GM23338 (cell line): ENCODE measurements at regions not wholly inside any gene's neighbourhood (a gene's known extent, or its start where the extent isn't known, plus 50 kb on each side); places are given as distances from the start of the nearest gene placed in this dataset.

Experiments used
- ATAC-seq: fragments of 200-7000 bp; cut with Tn5 transposase; 3 replicates; pipeline ENCODE4 v1.9.1; 2020
- DNase-seq: peaks from one replicate; pipeline ENCODE4 v3.0.0-alpha.2; 2015; ENCODE audit warnings: low spot score
- H2AFZ ChIP-seq: fragments of 200-600 bp; sonication (generic); 2 replicates; pipeline ENCODE4 v1.8.0; 2016; ENCODE audit warnings: antibody characterized with exemption, mild to moderate bottlenecking, moderate library complexity
- H3F3A ChIP-seq: fragments of 200-600 bp; sonication (generic); replicated peaks from 2 replicates; pipeline ENCODE4 v1.8.0; 2017; ENCODE audit warnings: antibody characterized with exemption, mixed run types, low read depth
- H3K27ac ChIP-seq: fragments of 200-600 bp; sonication (generic); 2 replicates; pipeline ENCODE4 v1.6.1; 2016; ENCODE audit warnings: low read depth
- H3K27me3 ChIP-seq: fragments of 200-600 bp; sonication (generic); 2 replicates; pipeline ENCODE4 v1.8.0; 2016; ENCODE audit warnings: mild to moderate bottlenecking, mixed run types, moderate library complexity; ENCODE audit not compliant: insufficient read depth
- H3K36me3 ChIP-seq: fragments of 200-600 bp; sonication (generic); 2 replicates; pipeline ENCODE4 v1.8.0; 2016; ENCODE audit warnings: mild to moderate bottlenecking; ENCODE audit not compliant: insufficient read depth
- H3K4me1 ChIP-seq: fragments of 200-600 bp; sonication (generic); 2 replicates; pipeline ENCODE4 v1.8.0; 2016; ENCODE audit warnings: mild to moderate bottlenecking, moderate library complexity; ENCODE audit not compliant: insufficient read depth
- H3K4me2 ChIP-seq: fragments of 200-600 bp; sonication (generic); 2 replicates; pipeline ENCODE4 v1.7.1; 2017; ENCODE audit warnings: mixed run types
- H3K4me3 ChIP-seq: fragments of 200-600 bp; sonication (generic); 2 replicates; pipeline ENCODE4 v1.6.1; 2016; ENCODE audit warnings: mixed run types
- H3K79me2 ChIP-seq: fragments of 200-600 bp; sonication (generic); replicated peaks from 2 replicates; pipeline ENCODE4 v1.8.0; 2017; ENCODE audit warnings: mild to moderate bottlenecking; ENCODE audit not compliant: insufficient read depth
- H3K9me2 ChIP-seq: fragments of 200-600 bp; sonication (generic); 2 replicates; pipeline ENCODE4 v1.8.0; 2017; ENCODE audit not compliant: insufficient read depth
- H4K20me1 ChIP-seq: fragments of 200-600 bp; sonication (generic); replicated peaks from 2 replicates; pipeline ENCODE4 v1.8.0; 2017; ENCODE audit warnings: mild to moderate bottlenecking; ENCODE audit not compliant: insufficient read depth
- H3K27ac Mint-ChIP-seq: 2 replicates; pipeline ENCODE4 v1.8.0; 2020; ENCODE audit warnings: inconsistent platforms, mild to moderate bottlenecking, moderate library complexity, mixed read lengths
- H3K27me3 Mint-ChIP-seq: 3 replicates; pipeline ENCODE4 v1.8.0; 2022; ENCODE audit warnings: low read depth, mild to moderate bottlenecking, moderate library complexity, mixed read lengths, inconsistent platforms; ENCODE audit not compliant: insufficient read depth, poor library complexity
- H3K36me3 Mint-ChIP-seq: 3 replicates; pipeline ENCODE4 v1.8.0; 2021; ENCODE audit warnings: low read depth, mild to moderate bottlenecking, inconsistent platforms, moderate library complexity, mixed read lengths
- H3K4me1 Mint-ChIP-seq: 3 replicates; pipeline ENCODE4 v1.8.0; 2020; ENCODE audit warnings: mild to moderate bottlenecking, inconsistent platforms, mixed read lengths
- H3K4me3 Mint-ChIP-seq: 3 replicates; pipeline ENCODE4 v1.8.0; 2021; ENCODE audit warnings: moderate library complexity, mild to moderate bottlenecking, inconsistent platforms, mixed read lengths
- H3K9me3 Mint-ChIP-seq: 3 replicates; pipeline ENCODE4 v1.8.0; 2020; ENCODE audit warnings: moderate library complexity, mild to moderate bottlenecking, inconsistent platforms, mixed read lengths
- CREB1 ChIP-seq: fragments of 250-450 bp; sonication (Bioruptor Pico); IDR thresholded peaks from 2 replicates; pipeline ENCODE4 v1.5.0; 2020; ENCODE audit warnings: low read depth, mild to moderate bottlenecking, moderate library complexity
- EZH2 ChIP-seq: fragments of 200-600 bp; sonication (generic); IDR thresholded peaks from one replicate; pipeline ENCODE4 v1.8.0; 2017; ENCODE audit warnings: antibody characterized with exemption, mild to moderate bottlenecking, low read depth; ENCODE audit not compliant: unreplicated experiment
- EZH2phosphoT487 ChIP-seq: fragments of 200-600 bp; sonication (generic); IDR thresholded peaks from one replicate; pipeline ENCODE4 v1.8.1; 2018; ENCODE audit warnings: antibody characterized with exemption; ENCODE audit not compliant: unreplicated experiment
- JUNB ChIP-seq: IDR thresholded peaks from one replicate; pipeline ENCODE4 v1.6.1; 2016; ENCODE audit warnings: antibody characterized with exemption; ENCODE audit not compliant: unreplicated experiment
- POLR2AphosphoS5 ChIP-seq: IDR thresholded peaks from 2 replicates; pipeline ENCODE4 v1.6.1; 2016; ENCODE audit warnings: antibody characterized with exemption, low read depth
- STAT1 ChIP-seq: IDR thresholded peaks from one replicate; pipeline ENCODE4 v1.6.1; 2016; ENCODE audit warnings: antibody characterized with exemption; ENCODE audit not compliant: unreplicated experiment
- ZNF114 ChIP-seq: fragments of 250-450 bp; sonication (Bioruptor Pico); IDR thresholded peaks from 2 replicates; pipeline ENCODE4 v1.5.0; 2020; ENCODE audit warnings: mild to moderate bottlenecking, moderate library complexity
- ZNF331 ChIP-seq: fragments of 250-450 bp; sonication (Bioruptor Pico); IDR thresholded peaks from 2 replicates; pipeline ENCODE4 v1.5.0; 2020; ENCODE audit warnings: low read depth, mild to moderate bottlenecking, moderate library complexity
- TF ChIP-seq, protein P1 (sequence below): IDR thresholded peaks from one replicate; pipeline ENCODE4 v1.6.1; 2018; ENCODE audit warnings: antibody characterized with exemption; ENCODE audit not compliant: unreplicated experiment
- TF ChIP-seq, protein P2 (sequence below): fragments of 250-450 bp; sonication (Bioruptor Pico); IDR thresholded peaks from 2 replicates; pipeline ENCODE4 v1.5.0; 2020; ENCODE audit warnings: mild to moderate bottlenecking, moderate library complexity
- TF ChIP-seq, protein P3 (sequence below): IDR thresholded peaks from 2 replicates; pipeline ENCODE4 v1.6.1; 2016; ENCODE audit warnings: antibody characterized with exemption
- TF ChIP-seq, protein P4 (sequence below), 2 experiments: fragments of 200-600 bp in 1 of 2; sonication (generic) in 1 of 2; conservative IDR thresholded peaks; 2 replicates each; pipeline versions ENCODE4 v1.5.1 to v1.6.1; 2016 to 2017; ENCODE audit warnings: antibody characterized with exemption in 2 of 2, low read depth in 2 of 2, mild to moderate bottlenecking in 2 of 2, moderate library complexity in 1 of 2

DNA sequence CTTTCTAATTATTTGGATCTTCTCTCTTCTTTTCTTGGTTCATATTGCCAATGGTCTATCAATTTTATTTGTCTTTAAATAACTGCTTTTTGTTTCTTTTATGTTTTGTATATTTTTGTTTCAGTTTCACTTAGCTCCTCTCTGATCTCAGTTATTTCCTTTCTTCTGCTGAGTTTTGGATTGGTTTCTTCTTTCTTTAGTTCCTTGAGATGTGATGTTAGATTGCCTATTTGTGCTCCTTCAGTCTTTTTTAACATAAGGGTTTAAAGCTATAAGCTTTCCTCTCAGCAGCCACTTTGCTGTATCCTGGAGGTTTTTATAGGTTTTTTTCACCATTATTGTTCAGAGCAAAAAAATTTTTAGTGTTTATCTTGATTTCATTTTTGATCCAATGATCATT is 351.6 kb downstream of the KDM5D start:
- Histone ChIP-seq H3K4me3 (no peak overlapping the region), H3K36me3 (no peaks in the 10 kb centered on the region), H3K9me2 (no peaks in the 10 kb centered on the region), H3K27ac (no peak overlapping the region), H3K79me2 (no peaks in the 10 kb centered on the region), H2AFZ (no peak overlapping the region), H3K27me3 (no peaks in the 10 kb centered on the region), H3F3A (no peaks in the 10 kb centered on the region), H3K4me2 (no peak overlapping the region), H3K4me1 (no peaks in the 10 kb centered on the region), H4K20me1 (no peaks in the 10 kb centered on the region)
- no peaks in the 10 kb centered on the region; the same call in 2 of the 3 replicates for H3K4me1 Mint-ChIP-seq
- H3K36me3 Mint-ChIP-seq = peaks cover 4% of the 10 kb centered on the region; the same call in 1 of the 3 replicates
- ATAC-seq = no peak
- H3K4me3 Mint-ChIP-seq = no peak overlapping the region
- H3K27me3 Mint-ChIP-seq = no peaks in the 10 kb centered on the region
- no peaks in the 10 kb centered on the region; the same call in 1 of the 3 replicates for H3K9me3 Mint-ChIP-seq
- TF ChIP-seq STAT1 (no peak), ZNF331 (CRISPR knock-in tag) (no peak), POLR2AphosphoS5 (no peak), JUNB (no peak), EZH2 (no peak), EZH2phosphoT487 (no peak), CREB1 (CRISPR knock-in tag) (no peak), ZNF114 (CRISPR knock-in tag) (no peak)
- TF ChIP-seq, protein P1, sequence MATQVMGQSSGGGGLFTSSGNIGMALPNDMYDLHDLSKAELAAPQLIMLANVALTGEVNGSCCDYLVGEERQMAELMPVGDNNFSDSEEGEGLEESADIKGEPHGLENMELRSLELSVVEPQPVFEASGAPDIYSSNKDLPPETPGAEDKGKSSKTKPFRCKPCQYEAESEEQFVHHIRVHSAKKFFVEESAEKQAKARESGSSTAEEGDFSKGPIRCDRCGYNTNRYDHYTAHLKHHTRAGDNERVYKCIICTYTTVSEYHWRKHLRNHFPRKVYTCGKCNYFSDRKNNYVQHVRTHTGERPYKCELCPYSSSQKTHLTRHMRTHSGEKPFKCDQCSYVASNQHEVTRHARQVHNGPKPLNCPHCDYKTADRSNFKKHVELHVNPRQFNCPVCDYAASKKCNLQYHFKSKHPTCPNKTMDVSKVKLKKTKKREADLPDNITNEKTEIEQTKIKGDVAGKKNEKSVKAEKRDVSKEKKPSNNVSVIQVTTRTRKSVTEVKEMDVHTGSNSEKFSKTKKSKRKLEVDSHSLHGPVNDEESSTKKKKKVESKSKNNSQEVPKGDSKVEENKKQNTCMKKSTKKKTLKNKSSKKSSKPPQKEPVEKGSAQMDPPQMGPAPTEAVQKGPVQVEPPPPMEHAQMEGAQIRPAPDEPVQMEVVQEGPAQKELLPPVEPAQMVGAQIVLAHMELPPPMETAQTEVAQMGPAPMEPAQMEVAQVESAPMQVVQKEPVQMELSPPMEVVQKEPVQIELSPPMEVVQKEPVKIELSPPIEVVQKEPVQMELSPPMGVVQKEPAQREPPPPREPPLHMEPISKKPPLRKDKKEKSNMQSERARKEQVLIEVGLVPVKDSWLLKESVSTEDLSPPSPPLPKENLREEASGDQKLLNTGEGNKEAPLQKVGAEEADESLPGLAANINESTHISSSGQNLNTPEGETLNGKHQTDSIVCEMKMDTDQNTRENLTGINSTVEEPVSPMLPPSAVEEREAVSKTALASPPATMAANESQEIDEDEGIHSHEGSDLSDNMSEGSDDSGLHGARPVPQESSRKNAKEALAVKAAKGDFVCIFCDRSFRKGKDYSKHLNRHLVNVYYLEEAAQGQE = no peak
- TF ChIP-seq, protein P2, sequence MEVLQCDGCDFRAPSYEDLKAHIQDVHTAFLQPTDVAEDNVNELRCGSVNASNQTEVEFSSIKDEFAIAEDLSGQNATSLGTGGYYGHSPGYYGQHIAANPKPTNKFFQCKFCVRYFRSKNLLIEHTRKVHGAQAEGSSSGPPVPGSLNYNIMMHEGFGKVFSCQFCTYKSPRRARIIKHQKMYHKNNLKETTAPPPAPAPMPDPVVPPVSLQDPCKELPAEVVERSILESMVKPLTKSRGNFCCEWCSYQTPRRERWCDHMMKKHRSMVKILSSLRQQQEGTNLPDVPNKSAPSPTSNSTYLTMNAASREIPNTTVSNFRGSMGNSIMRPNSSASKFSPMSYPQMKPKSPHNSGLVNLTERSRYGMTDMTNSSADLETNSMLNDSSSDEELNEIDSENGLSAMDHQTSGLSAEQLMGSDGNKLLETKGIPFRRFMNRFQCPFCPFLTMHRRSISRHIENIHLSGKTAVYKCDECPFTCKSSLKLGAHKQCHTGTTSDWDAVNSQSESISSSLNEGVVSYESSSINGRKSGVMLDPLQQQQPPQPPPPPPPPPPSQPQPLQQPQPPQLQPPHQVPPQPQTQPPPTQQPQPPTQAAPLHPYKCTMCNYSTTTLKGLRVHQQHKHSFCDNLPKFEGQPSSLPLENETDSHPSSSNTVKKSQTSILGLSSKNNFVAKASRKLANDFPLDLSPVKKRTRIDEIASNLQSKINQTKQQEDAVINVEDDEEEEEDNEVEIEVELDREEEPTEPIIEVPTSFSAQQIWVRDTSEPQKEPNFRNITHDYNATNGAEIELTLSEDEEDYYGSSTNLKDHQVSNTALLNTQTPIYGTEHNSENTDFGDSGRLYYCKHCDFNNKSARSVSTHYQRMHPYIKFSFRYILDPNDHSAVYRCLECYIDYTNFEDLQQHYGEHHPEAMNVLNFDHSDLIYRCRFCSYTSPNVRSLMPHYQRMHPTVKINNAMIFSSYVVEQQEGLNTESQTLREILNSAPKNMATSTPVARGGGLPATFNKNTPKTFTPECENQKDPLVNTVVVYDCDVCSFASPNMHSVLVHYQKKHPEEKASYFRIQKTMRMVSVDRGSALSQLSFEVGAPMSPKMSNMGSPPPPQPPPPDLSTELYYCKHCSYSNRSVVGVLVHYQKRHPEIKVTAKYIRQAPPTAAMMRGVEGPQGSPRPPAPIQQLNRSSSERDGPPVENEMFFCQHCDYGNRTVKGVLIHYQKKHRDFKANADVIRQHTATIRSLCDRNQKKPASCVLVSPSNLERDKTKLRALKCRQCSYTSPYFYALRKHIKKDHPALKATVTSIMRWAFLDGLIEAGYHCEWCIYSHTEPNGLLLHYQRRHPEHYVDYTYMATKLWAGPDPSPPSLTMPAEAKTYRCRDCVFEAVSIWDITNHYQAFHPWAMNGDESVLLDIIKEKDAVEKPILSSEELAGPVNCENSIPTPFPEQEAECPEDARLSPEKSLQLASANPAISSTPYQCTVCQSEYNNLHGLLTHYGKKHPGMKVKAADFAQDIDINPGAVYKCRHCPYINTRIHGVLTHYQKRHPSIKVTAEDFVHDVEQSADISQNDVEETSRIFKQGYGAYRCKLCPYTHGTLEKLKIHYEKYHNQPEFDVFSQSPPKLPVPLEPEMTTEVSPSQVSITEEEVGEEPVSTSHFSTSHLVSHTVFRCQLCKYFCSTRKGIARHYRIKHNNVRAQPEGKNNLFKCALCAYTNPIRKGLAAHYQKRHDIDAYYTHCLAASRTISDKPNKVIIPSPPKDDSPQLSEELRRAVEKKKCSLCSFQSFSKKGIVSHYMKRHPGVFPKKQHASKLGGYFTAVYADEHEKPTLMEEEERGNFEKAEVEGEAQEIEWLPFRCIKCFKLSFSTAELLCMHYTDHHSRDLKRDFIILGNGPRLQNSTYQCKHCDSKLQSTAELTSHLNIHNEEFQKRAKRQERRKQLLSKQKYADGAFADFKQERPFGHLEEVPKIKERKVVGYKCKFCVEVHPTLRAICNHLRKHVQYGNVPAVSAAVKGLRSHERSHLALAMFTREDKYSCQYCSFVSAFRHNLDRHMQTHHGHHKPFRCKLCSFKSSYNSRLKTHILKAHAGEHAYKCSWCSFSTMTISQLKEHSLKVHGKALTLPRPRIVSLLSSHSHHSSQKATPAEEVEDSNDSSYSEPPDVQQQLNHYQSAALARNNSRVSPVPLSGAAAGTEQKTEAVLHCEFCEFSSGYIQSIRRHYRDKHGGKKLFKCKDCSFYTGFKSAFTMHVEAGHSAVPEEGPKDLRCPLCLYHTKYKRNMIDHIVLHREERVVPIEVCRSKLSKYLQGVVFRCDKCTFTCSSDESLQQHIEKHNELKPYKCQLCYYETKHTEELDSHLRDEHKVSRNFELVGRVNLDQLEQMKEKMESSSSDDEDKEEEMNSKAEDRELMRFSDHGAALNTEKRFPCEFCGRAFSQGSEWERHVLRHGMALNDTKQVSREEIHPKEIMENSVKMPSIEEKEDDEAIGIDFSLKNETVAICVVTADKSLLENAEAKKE (CRISPR knock-in tag) = no peak
- TF ChIP-seq, protein P3, sequence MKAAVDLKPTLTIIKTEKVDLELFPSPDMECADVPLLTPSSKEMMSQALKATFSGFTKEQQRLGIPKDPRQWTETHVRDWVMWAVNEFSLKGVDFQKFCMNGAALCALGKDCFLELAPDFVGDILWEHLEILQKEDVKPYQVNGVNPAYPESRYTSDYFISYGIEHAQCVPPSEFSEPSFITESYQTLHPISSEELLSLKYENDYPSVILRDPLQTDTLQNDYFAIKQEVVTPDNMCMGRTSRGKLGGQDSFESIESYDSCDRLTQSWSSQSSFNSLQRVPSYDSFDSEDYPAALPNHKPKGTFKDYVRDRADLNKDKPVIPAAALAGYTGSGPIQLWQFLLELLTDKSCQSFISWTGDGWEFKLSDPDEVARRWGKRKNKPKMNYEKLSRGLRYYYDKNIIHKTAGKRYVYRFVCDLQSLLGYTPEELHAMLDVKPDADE = no peak
- TF ChIP-seq, protein P4, sequence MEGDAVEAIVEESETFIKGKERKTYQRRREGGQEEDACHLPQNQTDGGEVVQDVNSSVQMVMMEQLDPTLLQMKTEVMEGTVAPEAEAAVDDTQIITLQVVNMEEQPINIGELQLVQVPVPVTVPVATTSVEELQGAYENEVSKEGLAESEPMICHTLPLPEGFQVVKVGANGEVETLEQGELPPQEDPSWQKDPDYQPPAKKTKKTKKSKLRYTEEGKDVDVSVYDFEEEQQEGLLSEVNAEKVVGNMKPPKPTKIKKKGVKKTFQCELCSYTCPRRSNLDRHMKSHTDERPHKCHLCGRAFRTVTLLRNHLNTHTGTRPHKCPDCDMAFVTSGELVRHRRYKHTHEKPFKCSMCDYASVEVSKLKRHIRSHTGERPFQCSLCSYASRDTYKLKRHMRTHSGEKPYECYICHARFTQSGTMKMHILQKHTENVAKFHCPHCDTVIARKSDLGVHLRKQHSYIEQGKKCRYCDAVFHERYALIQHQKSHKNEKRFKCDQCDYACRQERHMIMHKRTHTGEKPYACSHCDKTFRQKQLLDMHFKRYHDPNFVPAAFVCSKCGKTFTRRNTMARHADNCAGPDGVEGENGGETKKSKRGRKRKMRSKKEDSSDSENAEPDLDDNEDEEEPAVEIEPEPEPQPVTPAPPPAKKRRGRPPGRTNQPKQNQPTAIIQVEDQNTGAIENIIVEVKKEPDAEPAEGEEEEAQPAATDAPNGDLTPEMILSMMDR (conservative IDR thresholded peaks at IDR 0.05; ENCODE audit: low read depth in 2 of 2) = no peak
- DNase-seq = no peak
- no peak overlapping the region for H3K27ac Mint-ChIP-seq
